NCI-H1048 (cell line): ENCODE measurements at regions not wholly inside any gene's neighbourhood (a gene's known extent, or its start where the extent isn't known, plus 50 kb on each side); places are given as distances from the start of the nearest gene placed in this dataset.

ENCODE experiments used
- DNase-seq: peaks from one replicate; lab custom pipeline; 2025; lab: John Stamatoyannopoulos, UW

DNA sequence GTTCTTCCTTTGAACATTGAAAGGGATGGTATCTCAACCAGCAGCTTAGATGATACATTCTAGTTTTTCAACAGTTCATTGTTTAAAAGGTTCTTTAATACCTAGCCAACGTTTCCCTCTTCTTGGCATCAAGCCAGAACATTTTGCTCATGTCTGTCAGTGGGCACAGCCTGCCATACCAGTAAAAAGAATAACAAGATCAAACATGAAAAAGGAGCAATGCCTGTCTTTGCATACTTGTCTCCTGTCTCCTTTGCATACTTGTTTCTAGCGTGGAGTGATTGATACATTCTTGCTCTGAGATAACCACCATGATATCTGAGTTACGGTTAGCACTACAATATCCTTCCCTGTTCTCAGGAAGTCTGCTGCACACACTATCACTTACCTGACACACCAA is 248.6 kb upstream of the DAPK1 start:
- DNase-seq: no peak

DNA sequence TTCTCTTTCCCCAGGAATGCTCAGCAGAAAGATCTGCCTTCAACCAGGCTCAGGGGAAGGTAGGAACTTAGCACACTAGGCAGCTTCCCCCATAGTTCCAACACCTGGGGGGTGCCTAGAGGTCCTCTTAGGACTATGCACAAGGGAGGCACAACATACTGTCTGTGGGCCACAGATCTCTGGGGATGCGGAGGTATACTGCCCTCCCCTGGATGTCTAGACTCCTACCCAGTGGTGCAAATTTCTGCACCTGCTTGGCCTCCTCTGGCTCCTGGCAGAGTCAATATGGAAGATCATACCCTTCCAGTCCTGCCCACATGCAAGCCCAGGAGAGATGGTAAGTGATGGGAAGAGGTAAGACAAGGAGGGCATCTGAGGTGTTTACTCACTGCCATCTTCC is 247.5 kb upstream of the DAPK1 start:
- no peak for DNase-seq

DNA sequence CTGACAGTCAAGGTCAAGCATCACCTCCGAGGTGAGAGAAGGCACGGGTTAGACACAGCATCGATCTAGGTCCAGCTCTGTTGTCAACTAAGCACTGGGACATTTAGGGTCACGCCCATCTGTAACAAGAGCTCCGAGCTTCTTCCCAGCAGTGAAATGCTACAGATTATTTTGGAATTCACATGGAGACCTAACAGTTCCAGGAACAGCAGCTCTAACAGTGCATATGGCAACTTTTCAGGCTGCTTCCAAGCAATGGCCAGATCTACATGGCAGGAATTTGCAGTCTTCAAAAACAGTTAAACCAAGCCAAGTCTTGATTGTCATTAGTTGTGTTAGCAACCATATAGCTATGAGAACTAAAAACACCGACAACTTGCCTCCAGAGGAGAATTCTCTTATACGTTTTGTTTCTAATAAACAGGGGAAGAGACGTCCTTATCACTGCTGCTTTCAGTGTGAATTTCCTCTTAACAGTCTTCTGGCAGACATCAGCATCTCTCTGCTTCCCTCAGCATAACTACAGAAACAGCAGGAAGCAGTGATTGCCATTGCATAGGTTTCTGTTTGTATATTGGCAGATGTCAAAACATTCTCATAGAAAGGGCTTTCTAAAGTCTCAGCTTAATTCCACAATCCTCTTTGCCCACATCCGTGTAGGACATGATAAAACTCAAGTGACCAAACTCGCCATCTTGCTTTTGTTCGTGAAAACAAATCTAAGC is 242.1 kb upstream of the DAPK1 start:
- no peak for DNase-seq

DNA sequence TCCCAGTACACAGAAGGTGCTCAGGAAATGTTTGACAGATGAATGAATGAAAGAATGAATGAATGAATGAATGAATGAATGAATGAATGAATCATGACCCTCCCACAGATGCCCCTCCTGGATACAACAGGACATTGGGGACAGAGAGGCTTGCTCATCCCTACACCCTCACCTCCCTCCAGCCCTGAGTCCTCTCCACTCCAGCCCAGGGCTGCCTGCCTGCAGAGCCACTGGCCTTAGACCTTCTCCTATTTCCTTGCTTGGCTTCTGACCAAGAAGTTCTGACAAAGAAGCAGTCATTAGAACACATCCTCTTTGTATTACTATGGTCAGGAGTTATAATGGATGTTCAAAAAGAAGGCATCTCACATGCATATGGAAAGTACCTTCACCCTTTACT is 240.7 kb upstream of the DAPK1 start:
- DNase-seq: no peak

DNA sequence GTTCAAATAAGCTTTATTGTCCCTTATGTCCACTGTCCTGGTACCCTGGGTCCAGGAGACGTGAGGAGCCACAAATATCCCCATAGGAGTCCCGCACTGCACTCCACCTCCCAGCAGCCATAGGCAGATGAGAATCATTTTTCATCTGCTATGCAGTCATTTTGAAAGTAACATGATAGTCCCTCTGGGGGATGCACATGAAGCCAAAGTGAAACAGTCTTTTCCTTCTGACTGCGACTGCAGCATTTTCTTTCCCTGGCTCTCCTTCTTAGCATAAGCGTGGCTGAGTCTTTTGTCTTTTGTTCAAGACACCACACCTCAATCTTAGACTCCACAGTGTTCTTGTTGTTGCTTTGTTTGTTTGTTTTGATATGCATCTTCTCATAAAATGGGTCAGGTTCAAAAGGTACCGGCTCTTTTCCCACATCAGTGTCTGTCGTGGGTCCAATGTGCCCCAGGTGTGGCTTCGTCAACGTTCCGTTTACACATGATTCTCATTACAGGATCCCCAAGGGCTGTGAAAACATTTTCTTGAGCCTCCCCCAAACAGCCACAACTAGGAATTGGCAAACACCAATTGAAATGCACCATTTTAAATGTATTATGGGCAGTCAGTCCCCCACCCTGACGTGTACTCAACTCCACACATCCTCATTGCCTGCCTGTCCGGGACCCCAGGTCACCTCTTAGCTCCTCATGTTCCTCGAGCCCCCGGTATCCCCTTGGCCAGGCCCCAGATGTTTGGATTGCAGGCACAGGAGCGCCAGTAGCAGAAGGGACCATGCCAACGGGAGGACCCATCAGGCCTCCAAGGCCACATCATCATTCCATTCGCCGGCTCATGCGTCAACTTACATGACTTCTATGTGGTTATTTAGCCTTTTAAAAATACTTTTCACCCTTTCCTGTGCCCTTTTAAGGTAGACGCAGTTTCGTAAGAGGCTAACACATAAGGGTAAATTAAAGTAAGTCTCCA is 237.8 kb upstream of the DAPK1 start:
- no peak for DNase-seq

DNA sequence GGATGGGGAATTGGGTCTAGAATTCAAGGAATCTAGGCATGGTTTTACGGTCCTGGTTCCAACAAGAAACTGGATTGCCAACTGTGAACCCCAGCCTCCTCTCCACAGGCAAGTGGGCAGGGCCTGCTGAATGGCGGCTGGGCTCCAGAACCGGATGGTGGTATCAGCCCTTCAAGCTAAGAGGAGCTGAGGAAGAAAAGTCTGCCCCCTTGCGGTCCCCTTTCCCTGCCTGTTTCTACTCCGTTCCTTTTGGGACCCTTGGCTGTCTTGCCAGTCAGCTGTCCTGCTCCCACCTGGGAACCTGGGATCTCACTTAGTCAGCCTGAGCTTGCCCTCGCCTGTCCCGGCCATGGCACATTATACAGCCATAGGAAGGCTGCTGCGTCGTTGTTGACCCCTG is 234.4 kb upstream of the DAPK1 start:
- no peak for DNase-seq

DNA sequence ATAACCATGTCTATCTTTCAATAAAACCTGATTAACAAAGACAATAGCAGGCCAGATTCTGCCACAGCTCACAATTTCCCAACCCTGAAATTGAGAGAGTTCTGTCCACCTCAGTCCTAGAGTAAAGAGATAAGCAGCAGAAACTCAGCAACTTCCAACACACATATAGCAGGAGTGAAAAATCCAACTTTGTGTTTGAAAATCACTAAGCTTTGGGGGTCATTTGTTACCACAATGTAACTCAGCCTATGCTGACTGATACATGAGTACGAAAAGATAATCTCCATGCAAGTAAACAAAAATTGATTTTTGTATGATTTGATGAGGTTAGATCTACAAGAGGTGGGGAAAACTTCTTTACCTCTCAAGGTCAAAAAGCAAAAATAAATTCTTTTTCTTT is 231.0 kb upstream of the DAPK1 start:
- no peak for DNase-seq

DNA sequence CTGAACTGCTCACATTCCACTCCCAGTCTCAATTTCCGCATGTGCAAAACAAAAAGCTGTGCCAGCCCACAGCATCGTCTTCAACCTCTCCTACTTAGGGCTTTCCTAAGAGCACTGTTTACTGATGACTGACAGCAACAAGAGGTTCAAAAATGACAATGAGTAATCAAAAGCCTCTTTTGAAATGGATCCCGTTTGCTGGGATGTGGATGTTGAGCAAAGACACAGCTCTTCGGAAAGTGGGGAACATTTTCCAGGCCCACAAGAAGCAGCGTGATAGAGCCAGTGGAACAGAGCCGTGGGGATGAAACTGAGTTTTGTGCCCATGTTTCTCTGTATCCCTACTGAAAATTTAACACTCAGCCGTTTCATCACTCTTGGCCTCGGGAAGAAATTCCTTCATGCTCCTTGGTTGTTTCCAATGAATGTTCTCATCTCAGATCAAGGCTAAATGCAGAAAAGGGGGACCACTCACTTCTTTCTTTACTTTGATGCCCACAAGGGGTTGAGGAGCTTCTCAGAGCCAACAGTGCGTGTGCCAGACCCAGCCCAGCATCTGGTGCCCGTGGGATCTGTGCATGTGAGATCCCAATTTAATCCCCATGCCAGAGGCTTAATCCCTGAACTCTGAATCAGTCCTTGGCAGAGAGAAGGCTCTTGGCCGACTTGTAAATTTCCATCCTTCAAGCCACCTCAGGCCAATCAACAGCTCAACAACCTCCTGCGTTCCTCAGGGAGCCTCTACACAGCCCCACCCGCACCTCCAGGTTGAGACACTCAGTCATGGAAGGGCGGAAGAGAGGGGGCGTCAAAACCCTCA is 230.2 kb upstream of the DAPK1 start:
- DNase-seq: no peak

DNA sequence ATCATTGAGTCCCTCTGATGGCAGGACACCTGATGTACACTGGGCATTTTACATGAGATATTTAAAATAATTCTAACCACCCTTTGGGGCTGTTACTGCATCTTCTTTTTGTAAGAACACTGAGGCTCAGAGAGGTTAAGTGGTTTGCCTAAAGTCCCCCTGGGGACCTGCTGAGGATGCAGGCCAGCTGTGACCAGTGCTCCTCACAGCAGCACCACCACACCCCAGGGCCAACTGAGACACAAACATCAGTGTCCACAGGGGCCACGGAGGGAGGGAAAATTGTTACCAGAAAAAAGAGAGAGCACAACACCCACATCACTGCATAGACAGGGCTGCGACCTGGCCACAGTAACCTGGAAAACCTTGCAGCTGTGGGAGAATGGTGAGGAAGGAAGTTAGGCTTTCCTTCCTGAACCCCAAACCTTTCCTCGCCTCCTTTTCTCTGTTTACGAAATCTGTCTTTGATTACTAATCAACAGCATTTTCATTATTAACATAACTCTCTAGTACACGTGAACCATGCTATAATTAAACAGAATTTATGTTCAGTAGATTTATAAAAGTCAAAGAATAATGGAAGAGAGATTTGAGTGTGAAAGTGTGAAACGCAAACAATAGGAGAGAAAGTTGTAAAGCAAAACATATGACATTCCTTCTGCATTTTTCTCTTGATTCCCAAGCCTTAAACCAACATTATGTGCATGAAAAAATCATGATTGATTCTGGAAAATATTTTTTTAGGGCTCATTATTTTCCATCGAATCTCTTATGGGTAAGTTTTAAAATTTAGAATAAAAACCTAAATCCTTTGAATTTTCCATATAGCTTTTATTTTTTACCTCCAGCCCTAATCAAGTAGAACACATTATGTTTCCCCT is 228.1 kb upstream of the DAPK1 start:
- no peak for DNase-seq

DNA sequence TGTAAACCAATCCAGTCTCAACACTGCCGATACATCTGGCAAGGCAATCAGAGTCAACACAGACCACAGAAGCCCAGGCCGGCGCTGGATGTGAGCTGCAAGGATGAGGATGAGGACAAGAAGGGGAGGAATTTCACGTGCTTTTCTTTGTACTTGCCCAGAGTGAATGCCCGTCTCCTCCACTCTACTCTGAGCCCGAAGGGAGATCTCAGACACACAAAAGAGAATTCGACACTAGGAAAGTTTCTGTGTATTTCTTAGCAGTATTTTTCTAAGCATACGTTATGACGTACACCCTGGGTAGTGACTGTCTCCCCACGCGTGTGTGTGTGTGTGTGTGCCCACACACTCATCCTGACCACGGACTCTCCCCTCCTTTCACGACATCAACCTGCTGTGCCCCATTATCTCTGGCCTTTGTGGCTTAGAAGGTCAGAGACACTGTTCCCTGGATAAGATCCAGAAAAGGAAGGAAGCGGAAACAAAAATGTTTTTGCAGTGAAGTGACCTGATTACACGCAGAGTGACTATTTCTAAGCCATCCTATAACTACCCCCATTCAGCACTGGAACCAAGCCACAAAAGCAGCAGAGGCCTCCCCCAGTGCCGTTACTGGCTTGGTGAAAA is 227.3 kb upstream of the DAPK1 start:
- DNase-seq: no peak

DNA sequence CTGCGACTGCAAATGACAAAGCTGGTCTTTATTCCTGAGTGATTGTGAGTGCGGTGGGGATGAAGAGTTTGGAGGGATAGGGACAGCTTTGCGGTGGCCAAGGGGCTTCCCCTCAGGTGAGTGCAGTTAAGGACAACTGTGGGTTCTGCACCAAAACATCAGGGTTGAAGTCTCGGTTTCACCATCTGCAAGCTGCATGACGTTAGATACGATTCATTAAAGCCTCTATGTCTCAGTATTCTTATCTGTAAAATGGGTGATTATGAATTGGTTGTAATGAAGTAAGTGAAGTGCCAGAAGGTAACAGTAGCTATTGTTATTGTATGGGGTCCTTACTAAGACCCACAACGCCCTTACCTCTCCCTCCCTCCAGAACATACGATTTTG is 226.8 kb upstream of the DAPK1 start:
- no peak for DNase-seq

DNA sequence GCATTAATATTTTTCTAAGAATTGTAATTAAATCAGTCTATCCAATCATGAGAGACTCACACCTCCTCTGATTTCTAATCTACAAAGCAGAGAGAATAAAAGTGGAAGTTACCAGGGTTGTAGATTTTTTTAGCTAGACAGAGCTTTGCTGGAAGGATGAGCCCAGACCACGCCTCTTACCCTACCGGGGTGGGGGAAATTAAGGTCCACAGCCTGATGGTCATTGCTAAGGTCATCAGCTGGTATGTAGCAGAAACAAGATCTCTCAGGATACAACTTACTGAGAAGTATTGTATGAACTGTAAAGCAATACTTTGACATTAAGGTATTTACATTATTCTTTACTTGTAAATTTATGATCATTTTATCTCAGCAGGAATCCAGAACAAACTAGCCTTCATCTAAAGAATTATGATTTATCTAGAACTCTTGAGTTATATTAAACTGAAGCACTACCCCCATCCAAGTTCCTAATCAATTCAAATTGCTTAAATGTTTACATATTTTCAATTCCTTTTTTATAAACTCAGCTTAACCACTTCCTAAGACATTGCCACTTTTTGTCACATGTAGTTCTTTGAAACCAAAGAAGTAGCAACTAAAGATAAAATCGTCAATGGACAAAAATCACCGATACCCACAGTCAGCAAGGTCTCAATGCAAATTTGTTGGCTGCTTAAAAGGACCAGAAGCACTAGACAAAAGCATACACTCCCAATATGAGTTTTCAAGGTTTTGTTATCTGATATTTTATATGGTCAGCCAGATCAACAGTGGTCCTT is 225.8 kb upstream of the DAPK1 start:
- DNase-seq: no peak

DNA sequence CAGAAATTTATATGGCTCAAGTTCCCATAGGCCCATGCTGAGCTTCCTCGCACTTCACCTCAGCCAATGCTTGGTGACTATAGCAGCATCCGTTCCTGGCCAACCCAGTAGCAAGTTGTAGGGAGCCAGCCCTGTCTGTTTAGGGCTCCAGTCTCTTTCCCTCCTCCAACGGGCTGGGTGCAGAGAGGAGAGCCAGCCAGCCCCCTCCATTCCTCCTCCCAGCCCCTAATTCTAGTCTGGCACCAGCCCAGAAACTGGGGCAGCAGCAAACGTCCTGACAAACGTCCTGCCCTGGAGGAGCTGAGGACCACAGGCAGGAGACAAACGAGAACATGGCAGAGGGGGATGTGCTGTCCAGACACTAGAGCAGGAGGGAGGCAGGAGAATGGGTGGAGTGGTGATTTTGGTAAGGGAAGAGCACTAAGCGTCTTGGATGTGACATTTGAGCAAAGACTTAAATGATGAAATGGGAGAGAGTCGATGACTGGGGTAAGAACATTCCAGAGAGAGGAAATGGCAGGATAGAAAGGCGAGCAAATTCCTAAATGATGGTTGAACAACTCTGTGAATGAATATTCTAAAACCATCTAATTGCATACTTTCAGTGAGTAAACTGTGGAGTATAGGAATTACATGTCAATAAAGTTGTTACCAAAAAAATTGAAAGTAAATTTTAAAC is 222.5 kb upstream of the DAPK1 start:
- DNase-seq: no peak

DNA sequence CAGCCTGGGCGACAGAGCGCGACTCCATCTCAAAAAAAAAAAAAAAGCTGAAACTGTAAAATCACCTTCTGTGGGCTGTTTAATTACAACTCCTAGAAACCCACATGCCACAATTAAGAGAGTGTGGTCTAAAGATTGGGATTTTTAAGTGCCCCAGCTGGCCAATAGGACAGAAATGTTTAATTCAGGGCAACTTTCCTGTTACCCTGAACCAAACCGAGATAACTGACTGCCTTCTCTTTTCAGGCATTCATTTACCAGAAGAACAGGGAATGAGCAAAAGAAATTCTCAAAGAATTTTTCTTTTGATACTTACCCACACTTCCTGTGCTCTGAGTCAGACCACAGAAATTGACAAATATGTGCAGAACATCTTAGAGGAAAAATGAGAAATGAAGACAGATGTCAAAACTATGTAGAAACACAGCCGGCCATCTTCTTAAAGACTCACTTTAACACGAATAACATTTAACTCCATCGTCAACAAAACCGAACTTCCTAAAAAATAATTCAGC is 221.3 kb upstream of the DAPK1 start:
- DNase-seq: no peak

DNA sequence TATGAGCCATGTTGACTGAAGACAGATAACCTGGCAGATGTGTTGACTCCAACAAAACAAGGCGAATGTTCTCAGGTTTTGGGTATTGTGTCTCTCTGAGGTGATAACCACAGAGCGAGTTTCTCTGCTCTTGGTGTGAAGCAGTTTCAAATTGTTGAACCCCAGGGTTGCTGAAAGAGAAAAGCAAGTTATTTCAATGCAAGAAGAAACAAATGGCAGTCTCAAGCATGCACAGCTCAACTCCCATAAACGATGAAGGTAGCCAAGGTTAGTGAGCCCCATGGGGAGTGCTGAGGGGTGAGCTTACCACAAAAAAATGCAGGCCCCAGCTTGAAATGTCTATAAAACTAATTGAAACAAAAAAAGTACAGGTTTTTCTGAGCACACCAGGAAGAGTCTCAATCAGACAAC is 220.8 kb upstream of the DAPK1 start:
- DNase-seq: no peak

DNA sequence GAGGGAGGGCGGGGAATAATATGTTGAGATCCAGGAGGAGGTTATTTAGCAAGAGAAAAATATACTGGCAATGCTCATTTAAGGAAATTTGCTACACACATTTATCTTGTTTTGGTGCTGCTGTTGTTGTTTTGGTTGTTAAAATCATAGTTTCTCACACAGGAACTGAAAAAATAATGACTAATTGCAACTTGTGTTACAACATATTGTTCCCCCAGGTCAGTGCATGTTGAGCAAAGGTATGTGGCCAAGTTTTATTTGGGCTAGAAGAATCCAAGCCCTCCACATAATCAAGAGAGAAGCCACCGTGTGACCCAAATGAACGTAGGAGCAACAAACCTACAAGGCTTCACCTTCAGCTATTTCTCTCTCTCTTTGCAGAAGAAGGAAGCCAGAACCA is 220.3 kb upstream of the DAPK1 start:
- DNase-seq: no peak

DNA sequence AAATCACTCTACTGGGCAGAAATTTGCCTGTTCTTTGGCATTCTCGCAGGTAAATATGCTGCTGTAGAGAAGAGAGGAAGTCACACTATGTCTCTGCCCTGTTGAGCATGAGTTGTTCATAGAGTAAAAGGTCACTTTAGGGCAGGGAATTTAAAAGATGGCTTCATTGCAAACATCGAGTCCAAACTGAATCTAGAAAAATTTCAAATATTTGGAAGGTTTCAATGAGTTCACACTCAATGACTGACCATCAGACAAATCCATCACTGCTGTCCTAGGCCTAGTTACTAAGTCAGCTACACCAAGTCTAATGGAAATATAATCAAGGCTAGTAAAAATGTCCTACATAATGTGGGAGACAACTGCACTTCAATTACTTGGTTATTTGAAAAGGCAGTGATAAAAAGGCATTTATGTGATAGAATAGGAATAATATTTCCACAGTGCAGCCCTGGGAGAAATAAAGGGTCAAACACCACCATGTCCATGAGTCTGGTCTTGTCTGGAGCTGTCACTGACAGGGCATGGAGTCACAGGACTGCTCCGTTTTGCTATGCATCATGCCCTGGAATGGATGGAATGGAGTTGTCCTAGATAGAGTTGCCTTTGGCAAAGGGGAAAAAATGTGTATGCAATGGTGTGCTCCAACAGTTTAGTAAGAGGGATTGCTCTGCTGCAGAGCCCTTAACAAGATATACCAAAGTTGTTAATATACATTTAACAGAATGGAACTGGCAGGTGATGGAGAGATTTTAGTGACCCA is 218.5 kb upstream of the DAPK1 start:
- no peak for DNase-seq

DNA sequence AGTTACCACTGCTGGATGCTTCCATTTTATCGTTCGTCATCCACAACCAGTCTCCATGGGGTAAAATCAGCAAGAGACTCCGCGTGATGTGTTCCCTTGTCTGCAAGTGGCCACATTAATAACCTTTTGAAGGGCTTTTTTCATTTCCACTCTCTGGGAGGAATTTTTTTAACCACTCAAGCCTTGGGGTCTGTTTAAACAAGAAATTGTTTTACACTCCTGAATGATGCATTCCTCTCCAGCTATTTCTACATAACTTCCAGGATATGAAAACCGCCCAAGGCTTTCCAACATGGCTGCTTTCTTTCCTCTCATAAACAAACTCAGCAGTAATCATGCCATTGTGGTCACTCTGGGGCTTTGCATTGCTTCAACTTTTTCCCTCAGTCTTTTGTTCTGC is 217.2 kb upstream of the DAPK1 start:
- DNase-seq: no peak

DNA sequence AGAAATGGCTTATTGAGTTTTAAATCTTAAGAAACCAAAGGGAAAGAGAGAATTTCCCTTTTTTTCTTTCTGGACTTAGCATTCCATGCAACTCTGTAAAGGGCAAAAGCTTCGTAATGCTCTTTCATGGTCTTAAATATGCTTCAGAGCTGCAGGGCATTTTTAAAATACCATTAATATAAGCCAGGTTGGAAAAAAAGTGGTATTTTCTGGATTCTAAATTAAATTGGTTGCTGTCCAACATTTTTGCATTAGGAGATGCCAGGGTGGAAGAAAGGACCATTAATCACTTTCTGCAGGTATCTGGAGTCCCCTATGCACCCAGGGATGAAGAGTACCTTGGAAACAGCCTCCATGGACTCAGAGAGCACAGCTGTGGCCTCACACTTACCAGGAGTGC is 215.1 kb upstream of the DAPK1 start:
- DNase-seq: no peak
